Suprapubic skin (tissue), 4 donors: ENCODE measurements at regions not wholly inside any gene's neighbourhood (a gene's known extent, or its start where the extent isn't known, plus 50 kb on each side); places are given as distances from the start of the nearest gene placed in this dataset.
"Not testable (repeated sequence)": the region's sequence is repeated elsewhere in the genome, so short reads cannot be mapped to it uniquely, and the experiment has no call there.

Source experiments
- DNase-seq, 2 donors: peaks; one replicate each; pipeline ENCODE4 v3.0.0-alpha.2; 2019; ENCODE audit warnings: low spot score in 2 of 2
- H3K27ac ChIP-seq: fragments of 200-600 bp; sonication (generic); one replicate; pipeline ENCODE4 v1.5.1; 2019
- H3K27me3 ChIP-seq: fragments of 200-600 bp; sonication (generic); one replicate; pipeline ENCODE4 v1.5.1; 2019
- H3K36me3 ChIP-seq: fragments of 200-600 bp; sonication (generic); one replicate; pipeline ENCODE4 v1.5.1; 2019
- H3K4me1 ChIP-seq: fragments of 200-600 bp; sonication (generic); one replicate; pipeline ENCODE4 v1.5.1; 2019
- H3K4me3 ChIP-seq: fragments of 200-600 bp; sonication (generic); one replicate; pipeline ENCODE4 v1.5.1; 2019; ENCODE audit warnings: mild to moderate bottlenecking
- H3K9me3 ChIP-seq: fragments of 200-600 bp; sonication (generic); one replicate; pipeline ENCODE4 v1.5.1; 2019
- EP300 ChIP-seq: sonication (generic); formaldehyde crosslinking; IDR thresholded peaks from one replicate; pipeline ENCODE4 v1.6.1; 2017; ENCODE audit warnings: antibody characterized with exemption
- POLR2A ChIP-seq, 2 donors: fragments of 450-650 bp; IDR thresholded peaks; one replicate each; pipeline ENCODE4 v1.6.1; 2017; ENCODE audit warnings: antibody characterized with exemption in 2 of 2, mild to moderate bottlenecking in 2 of 2, moderate library complexity in 2 of 2
- POLR2AphosphoS5 ChIP-seq, 3 donors: sonication (generic); formaldehyde crosslinking; IDR thresholded peaks; one replicate each; pipeline ENCODE4 v1.6.1; 2017; ENCODE audit warnings: antibody characterized with exemption in 3 of 3
- WGBS: methylation state at CpG from one replicate; pipeline ENCODE4 v1.1.5; 2018; 5-methylcytosine and 5-hydroxymethylcytosine counted together
- TF ChIP-seq, protein P1 (sequence below), 2 donors: fragments of 200-600 bp in 1 of 2; fragments of 450-650 bp in 1 of 2; sonication (generic) in 1 of 2; IDR thresholded peaks; one replicate each; pipeline ENCODE4 v1.5.1; 2016 to 2019; ENCODE audit warnings: antibody characterized with exemption in 2 of 2, mild to moderate bottlenecking in 1 of 2, moderate library complexity in 1 of 2

DNA sequence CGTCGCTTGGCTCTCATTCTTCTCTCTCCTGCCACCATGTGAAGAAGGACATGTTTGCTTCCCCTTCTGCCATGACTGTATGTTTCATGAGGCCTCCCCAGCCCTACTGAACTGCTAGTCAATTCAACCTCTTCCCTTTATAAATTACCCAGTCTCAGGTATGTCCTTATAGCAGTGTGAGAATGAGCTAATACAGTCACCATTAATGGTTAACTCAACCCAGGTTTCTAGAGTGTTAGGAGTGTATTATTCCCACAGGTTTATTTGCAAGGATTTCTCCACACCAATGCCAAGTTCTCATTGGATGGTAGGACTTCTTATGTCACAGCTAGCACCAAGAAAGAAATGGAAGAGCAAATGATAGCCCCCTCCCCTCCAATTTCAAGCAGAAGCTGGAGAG, 71.9 kb downstream of the DYNAP start:
- TF ChIP-seq, protein P1, sequence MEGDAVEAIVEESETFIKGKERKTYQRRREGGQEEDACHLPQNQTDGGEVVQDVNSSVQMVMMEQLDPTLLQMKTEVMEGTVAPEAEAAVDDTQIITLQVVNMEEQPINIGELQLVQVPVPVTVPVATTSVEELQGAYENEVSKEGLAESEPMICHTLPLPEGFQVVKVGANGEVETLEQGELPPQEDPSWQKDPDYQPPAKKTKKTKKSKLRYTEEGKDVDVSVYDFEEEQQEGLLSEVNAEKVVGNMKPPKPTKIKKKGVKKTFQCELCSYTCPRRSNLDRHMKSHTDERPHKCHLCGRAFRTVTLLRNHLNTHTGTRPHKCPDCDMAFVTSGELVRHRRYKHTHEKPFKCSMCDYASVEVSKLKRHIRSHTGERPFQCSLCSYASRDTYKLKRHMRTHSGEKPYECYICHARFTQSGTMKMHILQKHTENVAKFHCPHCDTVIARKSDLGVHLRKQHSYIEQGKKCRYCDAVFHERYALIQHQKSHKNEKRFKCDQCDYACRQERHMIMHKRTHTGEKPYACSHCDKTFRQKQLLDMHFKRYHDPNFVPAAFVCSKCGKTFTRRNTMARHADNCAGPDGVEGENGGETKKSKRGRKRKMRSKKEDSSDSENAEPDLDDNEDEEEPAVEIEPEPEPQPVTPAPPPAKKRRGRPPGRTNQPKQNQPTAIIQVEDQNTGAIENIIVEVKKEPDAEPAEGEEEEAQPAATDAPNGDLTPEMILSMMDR (IDR thresholded peaks at IDR 0.05) = no peak
- TF ChIP-seq POLR2AphosphoS5 (IDR thresholded peaks at IDR 0.05) (no peak), POLR2A (IDR thresholded peaks at IDR 0.05) (no peak), EP300 (no peak)
- 91% methylated on average over 2 of the region's 2 CpGs for WGBS
- DNase-seq = no peak
- no peaks in the 10 kb centered on the region for H3K36me3 ChIP-seq
- no peaks in the 10 kb centered on the region for H3K27me3 ChIP-seq
- no peaks in the 10 kb centered on the region for H3K9me3 ChIP-seq
- no peak overlapping the region for H3K4me3 ChIP-seq
- no peak overlapping the region for H3K27ac ChIP-seq
- no peaks in the 10 kb centered on the region for H3K4me1 ChIP-seq

DNA sequence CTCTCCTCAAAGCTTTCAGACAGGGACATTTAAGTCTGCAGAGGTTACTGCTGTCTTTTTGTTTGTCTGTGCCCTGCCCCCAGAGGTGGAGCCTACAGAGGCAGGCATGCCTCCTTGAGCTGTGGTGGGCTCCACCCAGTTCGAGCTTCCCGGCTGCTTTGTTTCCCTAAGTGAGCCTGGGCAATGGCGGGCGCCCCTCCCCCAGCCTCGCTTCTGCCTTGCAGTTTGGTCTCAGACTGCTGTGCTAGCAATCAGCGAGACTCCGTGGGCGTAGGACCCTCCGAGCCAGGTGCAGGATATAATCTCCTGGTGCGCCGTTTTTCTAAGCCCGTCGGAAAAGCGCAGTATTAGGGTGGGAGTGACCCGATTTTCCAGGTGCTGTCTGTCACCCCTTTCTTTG, 78.7 kb downstream of the DYNAP start:
- DNase-seq, H3K9me3 ChIP-seq, H3K4me3 ChIP-seq, H3K27ac ChIP-seq, H3K4me1 ChIP-seq, H3K27me3 ChIP-seq, H3K36me3 ChIP-seq: not testable (repeated sequence)
- WGBS = 96% methylated on average over 15 of the region's 15 CpGs

DNA sequence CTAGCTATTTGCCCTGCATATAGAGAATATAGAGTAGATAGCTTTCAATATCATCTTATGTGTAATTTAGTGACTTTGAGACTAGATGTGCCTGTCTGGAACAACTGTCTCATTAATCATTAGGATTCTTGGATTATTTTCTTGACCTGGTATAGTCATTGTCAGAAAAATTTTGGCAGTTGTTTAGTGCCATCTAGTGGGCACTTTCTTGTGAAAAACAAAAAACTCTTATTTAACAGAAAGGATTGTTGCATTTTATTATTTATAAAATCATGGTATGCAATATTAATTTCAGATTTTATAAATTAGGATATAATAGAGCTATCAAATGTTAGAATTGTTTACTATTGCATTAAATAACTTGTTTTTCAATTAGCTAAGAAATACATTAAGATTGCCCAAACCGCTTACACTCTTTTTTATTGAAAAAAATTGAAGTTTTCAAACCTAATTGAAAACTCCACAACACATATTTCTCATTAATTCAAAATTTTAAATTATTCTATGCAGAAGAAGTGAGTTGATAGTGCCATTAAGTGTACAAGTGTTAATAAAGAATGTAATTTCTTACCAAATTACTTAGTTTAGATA, 80.3 kb downstream of the DYNAP start:
- TF ChIP-seq, protein P1 (IDR thresholded peaks at IDR 0.05) = peak in 1 of 2 donors; percentile 39
- no peak for TF ChIP-seq POLR2A (IDR thresholded peaks at IDR 0.05)
- WGBS = 95% methylated on average over 1 of the region's 1 CpG
- no peaks in the 10 kb centered on the region for H3K4me1 ChIP-seq
- no peak overlapping the region for H3K4me3 ChIP-seq
- H3K9me3 ChIP-seq = no peaks in the 10 kb centered on the region
- no peaks in the 10 kb centered on the region for H3K36me3 ChIP-seq
- DNase-seq = no peak
- H3K27ac ChIP-seq = no peak overlapping the region
- no peaks in the 10 kb centered on the region for H3K27me3 ChIP-seq

DNA sequence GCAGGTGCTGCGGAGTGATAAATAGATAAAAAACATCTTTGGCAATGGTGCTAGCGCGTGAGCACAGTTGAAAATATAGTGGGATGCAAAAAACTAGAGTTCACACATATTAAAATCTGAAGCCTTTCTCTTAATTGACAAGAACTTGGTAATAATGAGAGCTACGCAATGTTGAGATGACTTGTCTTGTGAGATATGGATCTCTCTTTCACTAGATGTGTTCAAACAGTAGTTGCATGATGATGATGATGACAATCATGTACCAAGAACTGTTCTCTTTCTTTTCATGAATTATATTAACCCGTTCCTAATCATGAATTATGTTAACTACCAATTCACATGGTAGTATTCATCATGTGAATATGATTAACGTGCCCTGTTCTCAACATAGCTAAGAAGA, 81.1 kb downstream of the DYNAP start:
- no peaks in the 10 kb centered on the region for H3K36me3 ChIP-seq
- no peak for DNase-seq
- H3K4me1 ChIP-seq = no peaks in the 10 kb centered on the region
- no peaks in the 10 kb centered on the region for H3K9me3 ChIP-seq
- no peaks in the 10 kb centered on the region for H3K27me3 ChIP-seq
- H3K4me3 ChIP-seq = no peak overlapping the region
- 85% methylated on average over 6 of the region's 6 CpGs for WGBS
- TF ChIP-seq, protein P1 (IDR thresholded peaks at IDR 0.05) = no peak
- TF ChIP-seq EP300 (no peak), POLR2A (IDR thresholded peaks at IDR 0.05) (no peak), POLR2AphosphoS5 (IDR thresholded peaks at IDR 0.05) (no peak)
- no peak overlapping the region for H3K27ac ChIP-seq

DNA sequence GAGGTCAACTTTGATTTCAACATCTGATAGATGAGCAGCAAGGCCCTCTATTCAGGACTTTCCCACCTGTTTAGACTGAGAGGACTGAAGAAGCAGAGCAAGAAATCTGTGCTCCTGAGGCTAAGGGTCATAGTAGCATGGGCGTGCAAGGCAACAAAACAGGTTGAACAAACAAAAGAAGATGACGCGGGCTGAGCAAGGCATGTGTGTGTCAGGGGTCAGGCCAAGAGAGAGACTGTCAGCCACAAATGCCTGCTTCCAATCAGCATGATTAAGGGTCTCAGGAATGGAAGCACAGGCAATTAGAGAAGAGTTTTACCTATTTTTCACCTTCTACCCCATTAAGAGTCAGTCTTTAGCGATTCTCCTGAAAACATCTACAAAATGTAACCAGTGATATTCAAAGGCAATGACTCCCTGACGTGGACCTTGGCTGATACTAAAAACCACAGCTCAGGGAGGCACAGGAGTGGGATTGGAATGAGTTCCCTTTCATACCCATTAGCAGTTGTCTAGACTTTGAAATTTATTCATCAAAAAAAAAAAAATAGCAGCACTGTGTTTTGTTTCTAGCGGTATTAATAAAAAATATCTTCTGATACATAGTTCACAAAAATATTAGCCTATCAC, 81.9 kb downstream of the DYNAP start:
- Histone ChIP-seq H3K9me3 (no peaks in the 10 kb centered on the region), H3K27ac (no peak overlapping the region), H3K27me3 (no peaks in the 10 kb centered on the region), H3K4me1 (no peaks in the 10 kb centered on the region), H3K36me3 (no peaks in the 10 kb centered on the region), H3K4me3 (no peak overlapping the region)
- no peak for DNase-seq
- TF ChIP-seq, protein P1 (IDR thresholded peaks at IDR 0.05) = no peak
- TF ChIP-seq EP300 (no peak), POLR2AphosphoS5 (IDR thresholded peaks at IDR 0.05) (no peak), POLR2A (IDR thresholded peaks at IDR 0.05) (no peak)
- 72% methylated on average over 6 of the region's 6 CpGs for WGBS

DNA sequence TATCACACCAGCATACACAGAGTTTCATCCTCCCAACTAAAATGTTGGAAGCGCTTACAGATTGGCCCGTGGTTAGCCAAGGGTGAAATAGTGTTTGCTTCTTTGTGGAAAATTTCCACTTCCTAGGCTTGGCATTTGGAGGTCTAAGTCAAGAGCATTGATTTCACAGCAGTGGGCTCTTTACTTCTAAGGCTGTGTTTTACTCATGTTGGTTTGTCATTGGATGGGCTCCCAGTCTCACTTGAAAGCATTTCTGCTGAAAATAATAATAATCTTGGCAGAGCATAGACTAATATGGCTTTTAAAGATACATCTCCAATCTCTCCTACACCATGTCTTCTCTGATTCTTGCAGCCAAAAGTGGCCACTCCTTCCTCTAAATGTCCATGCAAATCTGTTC, 82.9 kb downstream of the DYNAP start:
- Histone ChIP-seq H3K36me3 (no peaks in the 10 kb centered on the region), H3K27ac (no peak overlapping the region), H3K4me1 (no peaks in the 10 kb centered on the region), H3K9me3 (no peaks in the 10 kb centered on the region), H3K27me3 (no peaks in the 10 kb centered on the region), H3K4me3 (no peak overlapping the region)
- no peak for DNase-seq
- TF ChIP-seq, protein P1 (IDR thresholded peaks at IDR 0.05) = no peak
- no peak for TF ChIP-seq EP300
- TF ChIP-seq POLR2A (IDR thresholded peaks at IDR 0.05) = no peak
- TF ChIP-seq POLR2AphosphoS5 (IDR thresholded peaks at IDR 0.05) = no peak
- WGBS = 85% methylated on average over 2 of the region's 2 CpGs
